Smooth muscle cell (in vitro differentiated cells): ENCODE measurements at regions not wholly inside any gene's neighbourhood (a gene's known extent, or its start where the extent isn't known, plus 50 kb on each side); places are given as distances from the start of the nearest gene placed in this dataset.

Experiments
- DNase-seq: peaks from one replicate; lab custom pipeline; 2025; ENCODE audit not compliant: unreplicated experiment; lab: John Stamatoyannopoulos, UW
- H2AFZ ChIP-seq: fragments of 200-600 bp; sonication (generic); 2 replicates; pipeline ENCODE4 v1.6.0; 2016; ENCODE audit warnings: antibody characterized with exemption, low read depth, mild to moderate bottlenecking
- H3F3A ChIP-seq: fragments of 200-600 bp; sonication (generic); 2 replicates; pipeline ENCODE4 v1.6.0; 2017; ENCODE audit warnings: antibody characterized with exemption, low read depth
- H3K27ac ChIP-seq: fragments of 200-600 bp; sonication (generic); 2 replicates; pipeline ENCODE4 v1.5.1; 2016; ENCODE audit warnings: low read depth, mild to moderate bottlenecking
- H3K27me3 ChIP-seq: fragments of 200-600 bp; sonication (generic); 2 replicates; pipeline ENCODE4 v1.6.1; 2016; ENCODE audit warnings: low read depth, mild to moderate bottlenecking
- H3K36me3 ChIP-seq: fragments of 200-600 bp; sonication (generic); 2 replicates; pipeline ENCODE4 v1.5.1; 2016; ENCODE audit warnings: low read depth
- H3K4me1 ChIP-seq: fragments of 200-600 bp; sonication (generic); 2 replicates; pipeline ENCODE4 v1.5.1; 2016; ENCODE audit warnings: low read depth
- H3K4me2 ChIP-seq: fragments of 200-600 bp; sonication (generic); 2 replicates; pipeline ENCODE4 v1.6.0; 2016; ENCODE audit warnings: mild to moderate bottlenecking
- H3K4me3 ChIP-seq: fragments of 200-600 bp; sonication (generic); 2 replicates; pipeline ENCODE4 v1.5.1; 2016; ENCODE audit warnings: mild to moderate bottlenecking
- H3K79me2 ChIP-seq: fragments of 200-600 bp; sonication (generic); 2 replicates; pipeline ENCODE4 v1.6.0; 2016; ENCODE audit warnings: low read depth, mild to moderate bottlenecking
- H3K9ac ChIP-seq: fragments of 200-600 bp; sonication (generic); 2 replicates; pipeline ENCODE4 v1.6.0; 2016; ENCODE audit warnings: low read depth
- H3K9me3 ChIP-seq: fragments of 200-600 bp; sonication (generic); replicated peaks from 2 replicates; pipeline ENCODE4 v1.5.1; 2016; ENCODE audit warnings: low read depth
- H4K20me1 ChIP-seq: fragments of 200-600 bp; sonication (generic); 2 replicates; pipeline ENCODE4 v1.6.0; 2016; ENCODE audit warnings: low read depth
- CTCF ChIP-seq: fragments of 200-600 bp; sonication (generic); IDR thresholded peaks from 2 replicates; pipeline ENCODE4 v1.5.1; 2017; ENCODE audit warnings: borderline replicate concordance, mild to moderate bottlenecking, antibody characterized with exemption; ENCODE audit not compliant: insufficient read depth, poor library complexity, severe bottlenecking
- WGBS: methylation state at CpG from one replicate; pipeline ENCODE4 v1.1.7; 2016; ENCODE audit warnings: low lambda C conversion rate; 5-methylcytosine and 5-hydroxymethylcytosine counted together

GRCh38 chr4:108317377-108317776, 148.6 kb upstream of the LEF1 start:
- H3K4me3 ChIP-seq = no peak overlapping the region
- DNase-seq = no peak
- H3K4me1 ChIP-seq = no peaks in the 10 kb centered on the region
- no peaks in the 10 kb centered on the region for H4K20me1 ChIP-seq
- no peak for TF ChIP-seq CTCF
- H3F3A ChIP-seq = no peaks in the 10 kb centered on the region
- no peak overlapping the region for H2AFZ ChIP-seq
- H3K79me2 ChIP-seq = no peaks in the 10 kb centered on the region
- H3K27ac ChIP-seq = no peak overlapping the region
- H3K9me3 ChIP-seq = no peaks in the 10 kb centered on the region
- WGBS = 84% methylated on average over 1 of the region's 1 CpG
- no peaks in the 10 kb centered on the region for H3K27me3 ChIP-seq
- H3K4me2 ChIP-seq = no peak overlapping the region
- no peak overlapping the region for H3K9ac ChIP-seq
- no peaks in the 10 kb centered on the region for H3K36me3 ChIP-seq

GRCh38 chr4:108315694-108316093, 147.0 kb upstream of the LEF1 start:
- no peak for TF ChIP-seq CTCF
- Histone ChIP-seq H3K4me1 (no peaks in the 10 kb centered on the region), H3F3A (no peaks in the 10 kb centered on the region), H3K36me3 (no peaks in the 10 kb centered on the region), H3K4me3 (no peak overlapping the region), H2AFZ (no peak overlapping the region), H4K20me1 (no peaks in the 10 kb centered on the region), H3K79me2 (no peaks in the 10 kb centered on the region), H3K9me3 (no peaks in the 10 kb centered on the region), H3K9ac (no peak overlapping the region), H3K27ac (no peak overlapping the region), H3K4me2 (no peak overlapping the region), H3K27me3 (no peaks in the 10 kb centered on the region)
- WGBS = 95% methylated on average over 3 of the region's 3 CpGs
- no peak for DNase-seq

- Histone ChIP-seq H3K9me3 (no peaks in the 10 kb centered on the region), H3K36me3 (no peaks in the 10 kb centered on the region), H3K79me2 (no peaks in the 10 kb centered on the region), H3K9ac (no peak overlapping the region), H3K4me3 (no peak overlapping the region), H4K20me1 (no peaks in the 10 kb centered on the region), H3K4me2 (no peak overlapping the region), H2AFZ (no peak overlapping the region), H3K27me3 (no peaks in the 10 kb centered on the region), H3K4me1 (no peaks in the 10 kb centered on the region), H3F3A (no peaks in the 10 kb centered on the region), H3K27ac (no peak overlapping the region)
- DNase-seq = no peak
- no peak for TF ChIP-seq CTCF
- 82% methylated on average over 8 of the region's 8 CpGs for WGBS
These were observed 146.3 kb upstream of the LEF1 start for GRCh38 chr4:108314900-108315589.
